ENCODE measurements at regions not wholly inside any gene's neighbourhood (a gene's known extent, or its start where the extent isn't known, plus 50 kb on each side); places are given as distances from the start of the nearest gene placed in this dataset.

DNA sequence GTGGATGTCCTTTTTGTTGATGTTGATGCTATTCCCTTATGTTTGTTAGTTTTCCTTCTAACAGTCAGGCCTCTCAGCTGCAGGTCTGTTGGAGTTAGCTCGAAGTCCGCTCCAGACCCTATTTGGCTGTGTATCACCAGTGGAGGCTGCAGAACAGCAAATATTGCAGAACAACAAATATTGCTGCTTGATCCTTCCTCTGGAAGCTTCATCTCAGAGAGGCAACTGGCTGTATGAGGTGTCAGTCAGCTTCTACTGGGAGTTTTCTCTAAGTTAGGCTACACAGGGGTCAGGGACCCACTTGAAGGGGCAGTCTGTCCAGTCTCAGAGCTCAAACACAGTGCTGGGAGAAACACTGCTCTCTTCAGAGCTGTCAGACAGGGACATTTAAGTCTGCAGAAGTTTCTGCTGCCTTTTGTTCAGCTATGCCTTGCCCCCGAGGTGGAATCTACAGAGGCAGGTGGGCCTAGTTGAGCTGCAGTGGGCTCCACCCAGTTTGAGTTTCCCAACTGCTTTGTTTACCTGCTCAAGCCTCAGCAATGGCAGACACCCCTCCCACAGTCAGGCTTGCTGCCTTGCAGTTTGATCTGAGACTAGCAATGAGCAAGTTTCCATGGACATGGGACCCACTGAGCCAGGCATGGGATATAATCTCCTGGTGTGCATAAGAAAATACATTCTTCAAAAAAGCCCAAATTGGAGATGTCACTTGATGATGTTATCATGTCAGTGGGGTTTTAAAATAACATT lies 99.5 kb downstream of the KDM5D start:
- H3K27me3 ChIP-seq (ENCODE audit: control insufficient read depth in 1 of 2, insufficient read depth in 2 of 2, low read length in 1 of 2): no peaks in the 10 kb centered on the region
- DNase-seq (no peak), ATAC-seq (ENCODE audit: low FRiP score) (no peak)
- 61% methylated on average over 3 of the region's 3 CpGs; no CpG with 5 or more reads in 1 of the 2 donors for WGBS, 2 donors
- intact Hi-C loops (cut with DNase I): no loop called here
- H3K27ac ChIP-seq (ENCODE audit: low read depth in 1 of 2, low read length in 2 of 2): no peak overlapping the region
- H3K4me3 ChIP-seq (ENCODE audit: low read length in 2 of 2): no peak overlapping the region
- H3K9me3 ChIP-seq (ENCODE audit: control insufficient read depth, low read length): no peaks in the 10 kb centered on the region
- no peaks in the 10 kb centered on the region for H3K36me3 ChIP-seq (ENCODE audit: control insufficient read depth in 1 of 2, insufficient read depth in 2 of 2, low read length in 1 of 2)
- H3K4me1 ChIP-seq (ENCODE audit: control insufficient read depth in 1 of 2, insufficient read depth in 2 of 2, low read length in 2 of 2): no peaks in the 10 kb centered on the region

DNA sequence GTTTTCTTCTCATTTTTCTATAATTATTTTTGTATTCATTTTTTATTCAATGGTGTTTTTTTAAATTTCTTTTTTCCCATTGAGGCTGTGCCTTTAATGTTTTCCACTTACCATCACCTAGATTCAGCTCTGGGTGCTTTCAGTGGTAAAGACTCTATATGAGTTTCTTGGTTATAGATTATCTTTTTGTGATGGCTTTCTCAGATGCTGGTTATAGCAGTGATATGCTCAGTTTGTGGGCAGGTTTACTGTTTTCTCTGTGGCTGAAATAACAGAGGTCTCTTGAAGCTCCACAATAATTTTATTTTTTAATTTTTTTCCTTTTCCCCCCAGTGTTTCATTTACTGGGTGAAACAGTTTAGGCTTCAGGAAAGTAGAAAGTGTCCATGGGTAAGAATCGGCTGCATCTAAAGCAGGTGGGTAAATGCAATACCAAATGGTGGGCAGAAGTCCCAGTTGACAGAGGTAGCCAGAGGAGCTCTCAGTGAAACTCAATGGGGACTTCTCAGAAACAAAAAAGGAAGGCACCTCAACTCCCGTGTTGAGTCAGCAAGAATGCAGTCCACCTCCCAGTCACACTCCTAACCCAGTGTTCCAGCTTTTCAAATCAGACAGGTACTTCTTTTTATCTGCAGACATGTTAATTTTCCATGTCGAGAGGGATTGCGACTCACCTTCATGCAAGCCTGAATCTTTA lies 106.7 kb downstream of the KDM5D start:
- Histone ChIP-seq H3K4me3 (ENCODE audit: low read length in 2 of 2) (no peak overlapping the region), H3K9me3 (ENCODE audit: control insufficient read depth, low read length) (no peaks in the 10 kb centered on the region), H3K27ac (ENCODE audit: low read depth in 1 of 2, low read length in 2 of 2) (no peak overlapping the region), H3K27me3 (ENCODE audit: control insufficient read depth in 1 of 2, insufficient read depth in 2 of 2, low read length in 1 of 2) (no peaks in the 10 kb centered on the region), H3K4me1 (ENCODE audit: control insufficient read depth in 1 of 2, insufficient read depth in 2 of 2, low read length in 2 of 2) (no peaks in the 10 kb centered on the region), H3K36me3 (ENCODE audit: control insufficient read depth in 1 of 2, insufficient read depth in 2 of 2, low read length in 1 of 2) (no peaks in the 10 kb centered on the region)
- intact Hi-C loops (cut with DNase I): no loop called here
- WGBS, 2 donors: 84% methylated on average over 4 of the region's 4 CpGs; no CpG with 5 or more reads in 1 of the 2 donors
- no peak for ATAC-seq (ENCODE audit: low FRiP score)
- no peak for DNase-seq

DNA sequence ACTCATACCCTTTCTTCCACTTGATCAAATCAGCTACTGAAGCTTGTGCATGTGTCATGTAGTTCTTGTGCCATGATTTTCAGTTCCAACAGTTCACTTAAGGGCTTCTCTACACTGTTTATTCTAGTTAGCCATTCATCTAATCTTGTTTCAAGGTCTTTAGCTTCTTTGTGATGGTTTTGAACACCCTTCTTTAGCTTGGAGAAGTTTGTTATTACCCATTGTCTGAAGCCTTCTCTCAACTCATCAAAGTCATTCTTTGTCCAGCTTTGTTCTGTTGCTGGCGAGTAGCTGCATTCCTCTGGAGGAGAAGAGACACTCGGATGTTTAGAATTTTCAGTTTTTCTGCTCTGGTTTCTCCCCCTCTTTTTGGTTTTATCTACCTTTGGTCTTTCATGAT lies 115.6 kb downstream of the KDM5D start:
- Histone ChIP-seq H3K4me1 (ENCODE audit: control insufficient read depth in 1 of 2, insufficient read depth in 2 of 2, low read length in 2 of 2) (no peaks in the 10 kb centered on the region), H3K36me3 (ENCODE audit: control insufficient read depth in 1 of 2, insufficient read depth in 2 of 2, low read length in 1 of 2) (no peaks in the 10 kb centered on the region), H3K27ac (ENCODE audit: low read depth in 1 of 2, low read length in 2 of 2) (no peak overlapping the region), H3K4me3 (ENCODE audit: low read length in 2 of 2) (no peak overlapping the region), H3K27me3 (ENCODE audit: control insufficient read depth in 1 of 2, insufficient read depth in 2 of 2, low read length in 1 of 2) (no peaks in the 10 kb centered on the region), H3K9me3 (ENCODE audit: control insufficient read depth, low read length) (no peaks in the 10 kb centered on the region)
- ATAC-seq (ENCODE audit: low FRiP score): no peak
- intact Hi-C loops (cut with DNase I): no loop called here
- DNase-seq: no peak
- WGBS, 2 donors: 77% methylated on average over 2 of the region's 2 CpGs; no CpG with 5 or more reads in 1 of the 2 donors

DNA sequence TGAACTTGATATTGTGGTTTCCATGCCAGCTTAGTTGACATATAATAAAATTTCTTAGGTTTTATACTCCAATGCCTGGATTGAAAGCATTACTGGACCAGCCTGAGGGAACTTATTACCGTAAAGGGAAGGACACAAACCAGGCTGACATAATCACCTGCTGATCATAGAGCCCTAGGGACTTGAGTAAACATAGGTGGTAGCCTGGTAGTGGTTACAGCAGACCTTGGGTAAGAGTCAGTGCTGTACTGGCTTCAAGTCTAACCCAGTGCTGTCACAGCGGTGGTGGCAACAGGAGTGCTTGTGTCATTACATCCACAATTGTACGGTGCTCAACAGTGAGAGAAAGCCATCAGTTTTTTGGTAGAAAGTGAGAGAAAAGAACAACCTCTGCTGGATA lies 122.1 kb downstream of the KDM5D start:
- H3K27ac ChIP-seq (ENCODE audit: low read depth in 1 of 2, low read length in 2 of 2): no peak overlapping the region
- H3K9me3 ChIP-seq (ENCODE audit: control insufficient read depth, low read length): no peaks in the 10 kb centered on the region
- H3K4me1 ChIP-seq (ENCODE audit: control insufficient read depth in 1 of 2, insufficient read depth in 2 of 2, low read length in 2 of 2): no peaks in the 10 kb centered on the region
- ATAC-seq (ENCODE audit: low FRiP score) (no peak), DNase-seq (no peak)
- no peaks in the 10 kb centered on the region for H3K27me3 ChIP-seq (ENCODE audit: control insufficient read depth in 1 of 2, insufficient read depth in 2 of 2, low read length in 1 of 2)
- no peak overlapping the region for H3K4me3 ChIP-seq (ENCODE audit: low read length in 2 of 2)
- no peaks in the 10 kb centered on the region for H3K36me3 ChIP-seq (ENCODE audit: control insufficient read depth in 1 of 2, insufficient read depth in 2 of 2, low read length in 1 of 2)
- intact Hi-C loops (cut with DNase I): no loop called here
- 90% methylated on average over 3 of the region's 3 CpGs; no CpG with 5 or more reads in 1 of the 2 donors for WGBS, 2 donors

DNA sequence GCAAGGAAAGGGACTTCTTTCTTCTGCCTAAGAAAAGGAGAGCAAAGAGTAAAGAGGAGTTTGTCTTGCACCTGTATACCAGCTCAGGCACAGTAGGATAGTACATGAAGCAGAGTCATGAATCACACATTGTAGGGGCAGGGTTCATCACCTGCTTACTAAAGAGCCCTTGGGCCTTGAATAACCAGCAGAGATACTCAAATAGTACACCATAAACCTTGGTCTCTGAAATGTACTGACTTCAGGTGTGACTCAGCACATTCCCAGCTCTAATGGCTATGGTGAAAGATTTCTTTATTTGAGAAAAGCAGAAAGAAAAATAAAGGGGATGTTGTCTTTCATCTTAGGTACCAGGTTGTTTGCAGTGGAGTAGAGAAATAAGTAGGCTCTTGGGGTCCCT lies 122.8 kb downstream of the KDM5D start:
- DNase-seq (no peak), ATAC-seq (ENCODE audit: low FRiP score) (no peak)
- H3K4me3 ChIP-seq (ENCODE audit: low read length in 2 of 2): no peak overlapping the region
- H3K36me3 ChIP-seq (ENCODE audit: control insufficient read depth in 1 of 2, insufficient read depth in 2 of 2, low read length in 1 of 2): no peaks in the 10 kb centered on the region
- H3K27ac ChIP-seq (ENCODE audit: low read depth in 1 of 2, low read length in 2 of 2): no peak overlapping the region
- H3K4me1 ChIP-seq (ENCODE audit: control insufficient read depth in 1 of 2, insufficient read depth in 2 of 2, low read length in 2 of 2): no peaks in the 10 kb centered on the region
- no peaks in the 10 kb centered on the region for H3K9me3 ChIP-seq (ENCODE audit: control insufficient read depth, low read length)
- no peaks in the 10 kb centered on the region for H3K27me3 ChIP-seq (ENCODE audit: control insufficient read depth in 1 of 2, insufficient read depth in 2 of 2, low read length in 1 of 2)
- intact Hi-C loops (cut with DNase I): no loop called here

DNA sequence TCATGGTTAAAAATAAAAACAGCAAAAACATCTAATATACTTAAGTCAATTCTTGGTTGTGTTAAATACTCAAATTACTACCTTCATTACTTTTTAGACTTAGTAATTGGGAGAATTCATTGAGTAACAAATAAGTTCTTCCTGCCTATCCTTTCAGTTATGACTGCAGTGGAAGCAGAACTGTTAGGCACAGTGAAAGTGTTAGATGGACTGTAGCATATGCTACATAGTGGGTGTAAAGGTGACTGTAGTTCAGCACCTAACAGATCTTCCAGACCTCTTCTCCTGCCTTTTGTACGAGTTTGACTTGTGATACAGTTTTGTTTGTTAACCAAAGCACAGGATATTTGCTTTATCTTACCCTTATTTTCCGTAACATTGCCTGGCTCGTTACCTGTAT lies 143.4 kb downstream of the KDM5D start:
- intact Hi-C loops (cut with DNase I): no loop called here
- no peaks in the 10 kb centered on the region for H3K36me3 ChIP-seq (ENCODE audit: control insufficient read depth in 1 of 2, insufficient read depth in 2 of 2, low read length in 1 of 2)
- H3K27me3 ChIP-seq (ENCODE audit: control insufficient read depth in 1 of 2, insufficient read depth in 2 of 2, low read length in 1 of 2): no peaks in the 10 kb centered on the region
- H3K27ac ChIP-seq (ENCODE audit: low read depth in 1 of 2, low read length in 2 of 2): no peak overlapping the region
- DNase-seq: no peak
- ATAC-seq (ENCODE audit: low FRiP score): no peak
- no peaks in the 10 kb centered on the region for H3K9me3 ChIP-seq (ENCODE audit: control insufficient read depth, low read length)
- WGBS, 2 donors: 95% methylated on average over 3 of the region's 3 CpGs; no CpG with 5 or more reads in 1 of the 2 donors
- H3K4me1 ChIP-seq (ENCODE audit: control insufficient read depth in 1 of 2, insufficient read depth in 2 of 2, low read length in 2 of 2): no peaks in the 10 kb centered on the region
- no peak overlapping the region for H3K4me3 ChIP-seq (ENCODE audit: low read length in 2 of 2)

DNA sequence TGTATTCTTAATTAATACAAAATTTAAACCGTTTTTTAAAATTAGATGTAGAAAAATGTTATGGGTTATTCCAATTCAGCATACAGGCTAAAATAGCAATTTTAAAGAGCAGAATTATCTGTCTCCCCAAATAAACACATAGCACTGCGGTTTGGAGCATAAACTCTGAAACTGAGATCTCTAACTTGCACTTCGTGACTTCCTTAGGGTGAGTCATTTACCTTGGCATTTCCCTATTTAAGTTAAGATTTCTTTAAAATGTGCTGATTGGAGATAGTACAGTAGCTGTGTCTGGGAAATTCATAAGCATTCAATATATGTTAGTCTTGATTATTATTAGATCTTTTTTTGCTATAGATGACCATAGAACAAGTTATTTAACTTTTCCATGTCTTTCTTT lies 143.8 kb downstream of the KDM5D start:
- Histone ChIP-seq H3K4me1 (ENCODE audit: control insufficient read depth in 1 of 2, insufficient read depth in 2 of 2, low read length in 2 of 2) (no peaks in the 10 kb centered on the region), H3K27me3 (ENCODE audit: control insufficient read depth in 1 of 2, insufficient read depth in 2 of 2, low read length in 1 of 2) (no peaks in the 10 kb centered on the region), H3K4me3 (ENCODE audit: low read length in 2 of 2) (no peak overlapping the region), H3K27ac (ENCODE audit: low read depth in 1 of 2, low read length in 2 of 2) (no peak overlapping the region), H3K9me3 (ENCODE audit: control insufficient read depth, low read length) (no peaks in the 10 kb centered on the region), H3K36me3 (ENCODE audit: control insufficient read depth in 1 of 2, insufficient read depth in 2 of 2, low read length in 1 of 2) (no peaks in the 10 kb centered on the region)
- DNase-seq: no peak
- 80% methylated on average over 3 of the region's 3 CpGs; no CpG with 5 or more reads in 1 of the 2 donors for WGBS, 2 donors
- intact Hi-C loops (cut with DNase I): no loop called here
- no peak for ATAC-seq (ENCODE audit: low FRiP score)

DNA sequence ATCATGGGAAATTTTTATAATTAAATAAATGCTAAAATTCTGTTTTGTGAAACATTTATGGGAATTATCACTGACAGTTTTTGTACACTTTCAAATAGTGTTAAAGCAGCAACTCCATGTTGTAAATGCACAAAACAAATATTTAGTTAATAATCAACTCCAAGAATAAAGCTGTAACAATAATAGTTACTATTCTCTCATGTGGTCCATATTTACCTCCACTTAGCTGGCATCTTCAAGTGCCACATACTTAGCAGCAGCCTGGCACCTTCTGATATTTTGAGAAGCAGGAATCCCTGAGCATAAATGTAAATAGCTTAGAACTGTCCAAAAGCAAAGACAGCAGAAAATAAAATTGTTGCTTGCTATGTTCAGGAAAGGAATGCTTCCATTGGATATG lies 154.3 kb downstream of the KDM5D start:
- DNase-seq: no peak
- intact Hi-C loops (cut with DNase I): no loop called here
- Histone ChIP-seq H3K4me3 (ENCODE audit: low read length in 2 of 2) (no peak overlapping the region), H3K9me3 (ENCODE audit: control insufficient read depth, low read length) (no peaks in the 10 kb centered on the region), H3K27ac (ENCODE audit: low read depth in 1 of 2, low read length in 2 of 2) (no peak overlapping the region), H3K36me3 (ENCODE audit: control insufficient read depth in 1 of 2, insufficient read depth in 2 of 2, low read length in 1 of 2) (no peaks in the 10 kb centered on the region), H3K4me1 (ENCODE audit: control insufficient read depth in 1 of 2, insufficient read depth in 2 of 2, low read length in 2 of 2) (no peaks in the 10 kb centered on the region), H3K27me3 (ENCODE audit: control insufficient read depth in 1 of 2, insufficient read depth in 2 of 2, low read length in 1 of 2) (no peaks in the 10 kb centered on the region)
- ATAC-seq (ENCODE audit: low FRiP score): no peak

DNA sequence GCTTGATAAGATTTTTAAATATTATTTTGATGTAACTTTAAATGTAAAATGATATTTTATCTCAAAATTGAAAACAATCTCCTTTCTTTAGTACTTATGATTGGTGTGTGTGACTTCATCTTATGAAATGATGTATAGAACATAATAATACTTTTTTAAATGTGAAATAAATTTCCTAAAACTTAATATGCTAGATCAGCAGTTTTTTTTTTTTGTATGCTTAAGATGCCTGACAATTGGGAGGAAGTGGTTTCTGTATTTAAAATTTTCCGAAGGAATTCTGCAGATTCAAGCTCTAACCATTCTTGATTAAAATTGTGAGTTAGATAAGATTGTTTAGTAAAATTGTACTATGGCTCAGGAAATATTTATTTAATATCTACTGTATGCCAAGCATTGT lies 154.9 kb downstream of the KDM5D start:
- WGBS, 2 donors: 96% methylated on average over 1 of the region's 1 CpG; no CpG with 5 or more reads in 1 of the 2 donors
- no peaks in the 10 kb centered on the region for H3K27me3 ChIP-seq (ENCODE audit: control insufficient read depth in 1 of 2, insufficient read depth in 2 of 2, low read length in 1 of 2)
- no peak overlapping the region for H3K4me3 ChIP-seq (ENCODE audit: low read length in 2 of 2)
- H3K4me1 ChIP-seq (ENCODE audit: control insufficient read depth in 1 of 2, insufficient read depth in 2 of 2, low read length in 2 of 2): no peaks in the 10 kb centered on the region
- H3K27ac ChIP-seq (ENCODE audit: low read depth in 1 of 2, low read length in 2 of 2): no peak overlapping the region
- ATAC-seq (ENCODE audit: low FRiP score): no peak
- H3K9me3 ChIP-seq (ENCODE audit: control insufficient read depth, low read length): no peaks in the 10 kb centered on the region
- intact Hi-C loops (cut with DNase I): no loop called here
- DNase-seq: no peak
- no peaks in the 10 kb centered on the region for H3K36me3 ChIP-seq (ENCODE audit: control insufficient read depth in 1 of 2, insufficient read depth in 2 of 2, low read length in 1 of 2)
